NT2/D1 (cell line): ENCODE measurements at regions not wholly inside any gene's neighbourhood (a gene's known extent, or its start where the extent isn't known, plus 50 kb on each side); places are given as distances from the start of the nearest gene placed in this dataset.

Experiments
- SUZ12 ChIP-seq: IDR thresholded peaks from 2 replicates; pipeline ENCODE4 v1.6.1; 2011; ENCODE audit not compliant: insufficient read length, insufficient read depth; ENCODE audit errors: extremely low read depth
- YY1 ChIP-seq: IDR thresholded peaks from 2 replicates; pipeline ENCODE4 v1.6.1; 2011; ENCODE audit not compliant: insufficient read length, insufficient read depth
- ZNF274 ChIP-seq: IDR thresholded peaks from 2 replicates; pipeline ENCODE4 v1.6.1; 2011; ENCODE audit warnings: mild to moderate bottlenecking, low read depth, low read length

GRCh38 chr20:24095303-24095702 lies 106.7 kb upstream of the GGTLC1 start:
- no peak for TF ChIP-seq YY1
- TF ChIP-seq ZNF274 = no peak
- TF ChIP-seq SUZ12 = no peak
